HEK293T (cell line): ENCODE measurements at regions not wholly inside any gene's neighbourhood (a gene's known extent, or its start where the extent isn't known, plus 50 kb on each side); places are given as distances from the start of the nearest gene placed in this dataset.

ENCODE experiments used
- BHLHE40 ChIP-seq: fragments of 450-650 bp; IDR thresholded peaks from 2 replicates; pipeline ENCODE4 v1.6.1; 2016; ENCODE audit warnings: mild to moderate bottlenecking, moderate library complexity, borderline replicate concordance
- ELF4 ChIP-seq: fragments of 450-650 bp; IDR thresholded peaks from 2 replicates; pipeline ENCODE4 v1.6.1; 2017; ENCODE audit warnings: antibody characterized with exemption
- FOXM1 ChIP-seq: fragments of 450-650 bp; IDR thresholded peaks from 2 replicates; pipeline ENCODE4 v1.6.1; 2017; ENCODE audit warnings: mild to moderate bottlenecking, borderline replicate concordance
- L3MBTL2 ChIP-seq: fragments of 450-650 bp; conservative IDR thresholded peaks from 2 replicates; pipeline ENCODE4 v1.6.1; 2016; ENCODE audit warnings: mild to moderate bottlenecking
- LEF1 ChIP-seq: fragments of 450-650 bp; IDR thresholded peaks from 2 replicates; pipeline ENCODE4 v1.6.1; 2017; ENCODE audit warnings: mild to moderate bottlenecking, borderline replicate concordance
- NFRKB ChIP-seq: fragments of 450-650 bp; IDR thresholded peaks from 2 replicates; pipeline ENCODE4 v1.6.1; 2016; ENCODE audit warnings: mild to moderate bottlenecking, moderate library complexity
- SP1 ChIP-seq: fragments of 450-650 bp; IDR thresholded peaks from 2 replicates; pipeline ENCODE4 v1.6.1; 2017
- SUZ12 ChIP-seq: fragments of 450-650 bp; IDR thresholded peaks from 2 replicates; pipeline ENCODE4 v1.6.1; 2016; ENCODE audit warnings: mild to moderate bottlenecking
- TARDBP ChIP-seq: fragments of 450-650 bp; IDR thresholded peaks from 2 replicates; pipeline ENCODE4 v1.6.1; 2016

DNA sequence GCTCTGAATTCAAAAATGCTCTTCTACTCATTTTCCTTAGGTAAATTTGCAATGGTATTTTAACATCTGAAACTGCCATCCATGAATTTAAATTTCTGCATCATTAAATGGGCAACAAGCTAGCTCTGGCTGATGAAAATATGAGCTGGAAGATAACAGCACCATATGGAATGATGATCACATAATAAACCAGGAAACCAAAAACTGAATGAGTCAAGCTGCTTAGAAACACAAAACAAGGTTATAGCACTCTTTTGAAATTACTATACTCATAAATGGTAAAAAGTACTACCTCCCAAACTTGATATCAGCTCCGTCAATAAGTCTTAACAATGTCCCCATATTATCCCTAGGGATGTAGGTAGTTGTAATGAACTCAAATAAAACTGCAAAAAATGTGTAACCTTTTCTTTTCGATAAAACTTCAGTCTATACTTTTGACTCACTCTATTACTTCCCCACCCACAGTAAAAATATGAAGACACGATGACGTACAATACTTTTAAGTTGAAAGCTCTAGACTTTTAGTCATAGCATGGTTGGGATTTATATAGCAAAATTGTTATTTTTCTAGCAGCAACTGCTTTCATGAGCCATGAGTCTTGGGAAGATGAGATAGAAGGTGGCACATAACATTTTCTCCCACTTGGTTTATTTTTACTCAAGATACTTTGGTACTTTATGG, 396.7 kb downstream of the CDH2 start:
- TF ChIP-seq SP1 (no peak), SUZ12 (no peak), BHLHE40 (no peak), FOXM1 (no peak), NFRKB (no peak), ELF4 (no peak), L3MBTL2 (no peak), LEF1 (no peak), TARDBP (no peak)
